ENCODE measurements at regions not wholly inside any gene's neighbourhood (a gene's known extent, or its start where the extent isn't known, plus 50 kb on each side); places are given as distances from the start of the nearest gene placed in this dataset.

GRCh38 chr13:105273665-105274222 is 1261.7 kb downstream of the EFNB2 start:
- TF ChIP-seq RAD21 (IDR thresholded peaks at IDR 0.05; ENCODE audit: low read depth) (no peak), TEAD4 (IDR thresholded peaks at IDR 0.05) (no peak), YY1 (IDR thresholded peaks at IDR 0.05; ENCODE audit: low read depth) (no peak), TAF1 (IDR thresholded peaks at IDR 0.05; ENCODE audit: low read depth) (no peak), USF1 (IDR thresholded peaks at IDR 0.05) (no peak), CEBPB (IDR thresholded peaks at IDR 0.05) (no peak), TCF12 (IDR thresholded peaks at IDR 0.05; ENCODE audit: low read depth) (no peak), EP300 (IDR thresholded peaks at IDR 0.05; ENCODE audit: borderline replicate concordance) (no peak), REST (IDR thresholded peaks at IDR 0.05; ENCODE audit: low read depth) (no peak), EGR1 (IDR thresholded peaks at IDR 0.05) (no peak), CREB1 (IDR thresholded peaks at IDR 0.05; ENCODE audit: low read depth) (no peak), MAX (IDR thresholded peaks at IDR 0.05) (no peak), NFIC (IDR thresholded peaks at IDR 0.05) (no peak)
